Activated CD4-positive, alpha-beta T cell treated with anti-CD3 and anti-CD28 coated beads for 36 hours (primary cell): ENCODE measurements at regions not wholly inside any gene's neighbourhood (a gene's known extent, or its start where the extent isn't known, plus 50 kb on each side); places are given as distances from the start of the nearest gene placed in this dataset.

Source experiments
- ATAC-seq: fragments of 200-7000 bp; cut with Tn5 transposase; one replicate; pipeline ENCODE4 v1.10.0; 2021; ENCODE audit warnings: mild to moderate bottlenecking, moderate library complexity
- CTCF ChIA-PET: fragments of 350-600 bp; sonication (Branson Sonifier 250); formaldehyde crosslinking; loops from one replicate; lab custom pipeline; 2021; ENCODE audit warnings: antibody characterized with exemption; lab: Charles Lee
- POLR2A ChIA-PET: fragments of 350-600 bp; sonication (Branson Sonifier 250); formaldehyde crosslinking; loops from one replicate; lab custom pipeline; 2021; ENCODE audit warnings: antibody characterized with exemption, inconsistent platforms; lab: Charles Lee
- DNase-seq: peaks from one replicate; pipeline ENCODE4 v3.0.0-alpha.2; 2020
- H3K27ac Mint-ChIP-seq: one replicate; pipeline ENCODE4 v1.8.0; 2021; ENCODE audit warnings: mixed read lengths
- H3K27me3 Mint-ChIP-seq: one replicate; pipeline ENCODE4 v1.8.0; 2021; ENCODE audit warnings: mixed read lengths
- H3K36me3 Mint-ChIP-seq: one replicate; pipeline ENCODE4 v1.8.0; 2021; ENCODE audit warnings: low read depth, mixed read lengths
- H3K4me1 Mint-ChIP-seq: one replicate; pipeline ENCODE4 v1.8.0; 2021; ENCODE audit warnings: mixed read lengths
- H3K4me3 Mint-ChIP-seq: one replicate; pipeline ENCODE4 v1.8.0; 2021; ENCODE audit warnings: mild to moderate bottlenecking, moderate library complexity, mixed read lengths
- H3K9me3 Mint-ChIP-seq: one replicate; pipeline ENCODE4 v1.8.0; 2021; ENCODE audit warnings: low read depth, mixed read lengths
- intact Hi-C, 2 experiments: fragments of 100-400 bp; cut with DNase I in 1 of 2; cut with micrococcal nuclease in 1 of 2; formaldehyde crosslinking; loops; one replicate each; pipeline versions ENCODE4 v1.14.2 to v1.15.1; 2022 to 2024; cut with DNase I, micrococcal nuclease

DNA sequence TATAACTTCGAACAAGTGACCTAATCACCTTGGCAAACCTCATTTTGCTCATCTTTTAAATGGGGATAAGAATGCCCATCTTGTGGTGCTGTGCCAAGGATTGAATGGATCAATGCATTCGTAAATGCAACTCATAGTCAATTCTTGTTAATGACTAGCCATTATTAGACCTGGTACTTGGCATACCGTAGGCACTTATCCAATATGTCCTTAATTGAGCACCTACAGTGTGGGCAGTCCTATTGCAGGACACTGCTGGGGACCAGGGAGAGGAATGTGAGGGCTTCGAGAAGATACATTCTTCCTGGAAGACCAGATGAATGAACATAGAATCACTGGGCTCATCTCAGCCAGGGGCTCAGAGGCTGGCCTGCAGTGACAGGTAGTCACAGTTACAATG, 177.2 kb upstream of the TLE3 start:
- no peak for ATAC-seq
- H3K9me3 Mint-ChIP-seq: no peaks in the 10 kb centered on the region
- no peak overlapping the region for H3K4me3 Mint-ChIP-seq
- intact Hi-C loops: loop anchor here in 1 of 2 experiments (5.0 kb wide), 1 partner anchor 38 kb away; no protein-coding TSS in a partner anchor
- peaks cover 2% of the 10 kb centered on the region for H3K27me3 Mint-ChIP-seq
- H3K36me3 Mint-ChIP-seq: no peaks in the 10 kb centered on the region
- H3K4me1 Mint-ChIP-seq: peaks cover 20% of the 10 kb centered on the region
- no peak for DNase-seq
- H3K27ac Mint-ChIP-seq: no peak overlapping the region
- POLR2A ChIA-PET: no interaction called here
- CTCF ChIA-PET: interaction anchor here (0.9 kb wide), 1 partner anchor 39 kb away, joined by 3 read pairs; no protein-coding TSS in a partner anchor

DNA sequence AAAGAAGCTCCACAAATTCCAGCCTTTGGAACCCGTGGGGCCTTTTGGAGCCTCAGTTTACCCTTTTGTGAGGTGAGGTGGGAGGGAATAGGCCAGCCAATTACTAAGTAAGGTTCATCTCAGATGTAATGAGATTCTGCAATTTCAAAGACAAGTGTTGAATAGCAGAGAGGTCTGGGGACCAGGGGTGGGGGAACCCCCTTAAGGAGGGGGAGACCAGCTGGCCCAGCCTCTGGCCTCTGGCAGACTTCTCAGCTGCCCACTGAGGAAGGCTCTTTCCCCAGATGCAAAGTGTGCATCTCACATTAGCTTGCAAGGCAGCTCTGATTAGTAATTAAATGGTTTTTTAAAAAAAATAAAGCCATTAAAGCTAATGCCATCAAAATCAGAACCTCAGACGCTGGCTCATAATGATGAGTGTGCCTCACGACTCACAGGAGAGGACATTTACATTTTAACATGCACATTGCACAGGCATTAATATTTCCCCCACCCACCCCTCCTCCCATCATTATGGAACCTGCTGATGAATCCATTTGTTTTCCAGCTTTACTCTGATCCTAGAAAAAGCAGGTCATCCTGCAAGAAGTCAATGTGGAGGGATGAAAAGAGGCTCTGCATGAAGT, 176.7 kb upstream of the TLE3 start:
- Mint-ChIP-seq H3K4me3 (no peak overlapping the region), H3K36me3 (no peaks in the 10 kb centered on the region), H3K9me3 (no peaks in the 10 kb centered on the region), H3K27me3 (peaks cover 5% of the 10 kb centered on the region), H3K4me1 (peaks cover 25% of the 10 kb centered on the region), H3K27ac (no peak overlapping the region)
- ATAC-seq (no peak), DNase-seq (no peak)
- CTCF ChIA-PET: interaction anchor here (0.9 kb wide), 1 partner anchor 38 kb away, joined by 3 read pairs; no protein-coding TSS in a partner anchor
- POLR2A ChIA-PET: no interaction called here
- intact Hi-C loops: loop anchor here in 1 of 2 experiments (5.0 kb wide), 1 partner anchor 37 kb away; no protein-coding TSS in a partner anchor

DNA sequence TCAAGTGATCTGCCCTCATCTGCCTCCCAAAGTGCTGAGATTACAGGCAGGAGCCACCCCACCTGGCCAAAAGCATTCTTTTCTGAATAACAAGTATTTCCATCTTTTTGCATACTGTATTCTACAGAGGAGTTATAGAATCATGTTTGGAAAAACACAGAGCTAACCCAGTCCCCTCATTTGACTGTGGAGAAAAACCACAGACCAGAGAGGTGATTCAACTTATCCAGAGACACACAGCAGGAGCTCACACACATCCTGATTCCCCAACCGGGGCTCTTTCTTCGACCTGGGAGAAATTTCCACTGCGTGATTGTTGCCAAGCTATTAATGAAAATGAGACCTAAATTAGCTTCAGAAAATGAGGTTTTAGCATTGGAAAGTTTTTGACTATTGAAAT, 176.1 kb upstream of the TLE3 start:
- Mint-ChIP-seq H3K4me3 (no peak overlapping the region), H3K9me3 (no peaks in the 10 kb centered on the region), H3K27me3 (peaks cover 5% of the 10 kb centered on the region), H3K27ac (no peak overlapping the region), H3K36me3 (no peaks in the 10 kb centered on the region), H3K4me1 (peaks cover 25% of the 10 kb centered on the region)
- DNase-seq (no peak), ATAC-seq (no peak)
- POLR2A ChIA-PET: no interaction called here
- CTCF ChIA-PET: no interaction called here
- intact Hi-C loops: loop anchor here in 1 of 2 experiments (5.0 kb wide), 1 partner anchor 37 kb away; no protein-coding TSS in a partner anchor

DNA sequence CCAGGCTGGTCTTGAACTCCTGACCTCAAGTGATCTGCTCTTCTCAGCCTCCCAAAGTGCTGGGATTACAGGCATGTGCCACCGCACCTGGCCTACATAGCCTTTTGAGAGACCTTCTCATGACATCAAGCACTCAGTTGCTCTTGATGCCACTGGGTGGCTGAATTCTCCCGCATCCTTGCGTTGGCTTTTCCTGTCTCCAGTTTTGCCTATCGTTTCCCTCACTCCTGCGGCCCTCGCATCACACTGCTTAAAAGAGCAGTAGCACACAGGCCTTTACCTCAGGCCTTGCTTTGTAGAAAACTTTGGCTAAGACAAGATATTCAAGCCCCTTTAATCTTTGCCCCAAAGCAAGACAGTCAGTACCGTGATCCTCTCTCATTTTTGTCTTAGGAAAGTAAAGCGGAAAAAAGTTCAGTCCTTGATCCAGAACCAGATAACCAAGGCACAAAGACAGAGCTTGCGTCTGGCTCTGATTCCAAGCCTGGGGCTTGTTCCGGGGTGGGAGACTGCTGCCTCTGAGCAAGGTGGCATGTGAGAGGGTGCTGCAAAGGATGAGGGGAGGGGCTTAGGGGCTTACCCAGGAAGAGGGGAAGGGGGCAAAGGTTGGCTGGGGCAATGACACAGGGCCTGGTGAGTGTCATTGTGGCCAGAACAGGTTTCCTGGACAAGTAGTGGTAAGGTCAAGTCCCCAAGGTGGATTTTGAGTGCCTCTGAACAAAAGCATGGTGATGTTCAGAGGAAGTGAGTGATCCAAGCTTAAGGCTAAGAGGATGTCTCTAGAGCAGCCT, 175.0 kb upstream of the TLE3 start:
- intact Hi-C loops: loop anchor here in 1 of 2 experiments (5.0 kb wide), 1 partner anchor 35 kb away; no protein-coding TSS in a partner anchor

DNA sequence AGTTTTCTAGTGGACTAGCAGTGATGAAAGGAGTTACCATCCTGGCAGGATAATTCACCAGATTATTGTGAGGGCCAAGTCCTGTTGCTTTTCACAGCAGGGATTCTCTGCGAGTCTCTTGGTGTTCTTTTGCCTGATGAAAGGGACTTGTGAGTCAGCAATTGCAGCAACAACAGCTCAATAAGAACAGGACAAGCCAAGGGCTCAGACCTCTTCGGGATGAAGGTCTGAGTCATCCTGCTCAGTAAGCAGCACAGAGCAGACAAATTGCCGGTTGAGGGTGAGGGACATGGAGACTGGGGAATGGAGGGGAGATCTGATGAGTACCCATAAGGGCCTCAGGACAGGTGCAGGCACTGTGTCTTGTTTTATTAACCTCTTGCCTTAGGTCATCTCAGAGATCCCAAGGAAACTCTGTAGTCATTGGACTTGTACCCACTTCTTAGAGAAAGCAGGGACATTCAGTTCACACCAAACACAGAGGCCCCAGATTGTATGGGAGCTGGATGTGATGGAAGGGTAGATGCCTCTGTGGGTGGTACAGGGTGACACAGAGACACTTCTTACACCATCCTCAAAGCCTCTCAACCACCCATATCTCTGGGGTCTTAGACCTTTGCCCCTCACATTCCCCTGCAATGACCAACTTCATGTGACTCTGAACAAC, 173.8 kb upstream of the TLE3 start:
- ChIA-PET POLR2A (interaction anchor here (0.6 kb wide), 1 partner anchor 17 kb away, joined by 3 read pairs; no protein-coding TSS in a partner anchor), CTCF (no interaction called here)
- intact Hi-C loops: loop anchor here in 1 of 2 experiments (5.0 kb wide), 1 partner anchor 34 kb away; no protein-coding TSS in a partner anchor
- peaks cover 38% of the 10 kb centered on the region for H3K4me1 Mint-ChIP-seq
- ATAC-seq: peak; percentile 70
- no peaks in the 10 kb centered on the region for H3K36me3 Mint-ChIP-seq
- no peaks in the 10 kb centered on the region for H3K9me3 Mint-ChIP-seq
- no peak overlapping the region for H3K27ac Mint-ChIP-seq
- H3K27me3 Mint-ChIP-seq: peaks cover 14% of the 10 kb centered on the region
- H3K4me3 Mint-ChIP-seq: no peak overlapping the region
- no peak for DNase-seq

More for the DNA sequence above, 175.0 kb upstream of the TLE3 start:
- Mint-ChIP-seq H3K27me3 (peaks cover 6% of the 10 kb centered on the region), H3K36me3 (no peaks in the 10 kb centered on the region), H3K4me3 (no peak overlapping the region), H3K27ac (no peak overlapping the region), H3K4me1 (peaks cover 32% of the 10 kb centered on the region), H3K9me3 (no peaks in the 10 kb centered on the region)
- ChIA-PET CTCF (no interaction called here), POLR2A (no interaction called here)
- DNase-seq (no peak), ATAC-seq (no peak)

DNA sequence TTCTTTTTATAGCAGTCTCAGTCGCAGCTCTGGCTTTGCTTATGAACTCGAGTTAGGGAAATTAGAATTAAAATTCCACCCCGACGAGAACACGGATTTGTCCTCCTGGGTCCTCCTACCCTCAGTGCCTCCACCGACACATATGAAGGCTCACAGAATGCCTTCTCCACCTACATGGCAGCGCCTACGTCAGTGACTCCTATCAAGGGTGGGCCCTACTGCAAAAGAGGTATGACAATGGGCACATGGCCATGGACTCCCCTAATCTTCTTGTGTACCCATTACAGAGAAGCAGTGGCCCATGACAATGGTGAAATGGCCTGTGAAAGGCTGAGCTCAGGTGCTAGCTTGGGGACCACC, 173.0 kb upstream of the TLE3 start:
- Mint-ChIP-seq H3K9me3 (no peaks in the 10 kb centered on the region), H3K36me3 (no peaks in the 10 kb centered on the region), H3K4me1 (peaks cover 46% of the 10 kb centered on the region), H3K27ac (no peak overlapping the region), H3K27me3 (peaks cover 15% of the 10 kb centered on the region), H3K4me3 (no peak overlapping the region)
- POLR2A ChIA-PET: interaction anchor here (0.6 kb wide), 1 partner anchor 18 kb away, joined by 3 read pairs; no protein-coding TSS in a partner anchor
- no peak for DNase-seq
- ATAC-seq: no peak
- CTCF ChIA-PET: interaction anchor here (0.6 kb wide), 1 partner anchor 12 kb away, joined by 3 read pairs; no protein-coding TSS in a partner anchor
- intact Hi-C loops: loop anchor here in 1 of 2 experiments (5.0 kb wide), 1 partner anchor 33 kb away; no protein-coding TSS in a partner anchor

DNA sequence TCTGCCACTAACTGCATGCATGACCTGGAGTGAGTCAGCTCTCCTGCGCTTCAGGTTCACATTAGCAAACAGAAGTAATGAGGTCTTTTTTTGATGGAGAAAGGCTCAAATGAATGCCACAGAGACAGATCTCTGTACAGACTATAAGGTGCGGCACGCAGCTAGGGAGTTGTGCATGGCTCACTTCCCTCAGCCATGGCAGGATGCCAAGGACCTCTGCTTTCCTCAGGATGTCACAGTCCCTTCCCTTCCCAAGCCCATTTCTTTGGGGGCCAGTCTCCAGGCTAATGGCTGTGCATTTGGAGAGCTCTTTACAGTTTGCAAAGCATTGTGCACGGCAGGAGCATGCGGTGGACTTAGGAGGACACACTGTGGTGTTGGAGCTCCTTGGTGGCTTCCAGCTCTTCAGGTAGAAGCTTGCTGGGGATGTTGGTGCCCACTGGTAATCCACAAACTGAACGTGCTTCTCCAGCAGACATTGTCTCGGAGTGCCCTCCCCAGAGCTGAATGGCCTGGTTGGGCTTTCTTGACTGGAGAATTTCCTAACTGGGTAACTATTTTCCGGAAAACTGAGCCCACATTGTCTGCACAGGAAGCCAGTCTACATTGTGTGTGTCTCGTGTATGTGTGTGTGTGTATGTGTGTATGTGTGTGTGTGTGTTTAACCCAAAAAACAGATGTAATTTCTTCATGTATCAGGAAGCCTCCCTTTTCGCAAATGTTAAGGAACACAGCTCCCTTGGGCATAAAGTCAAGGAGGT, 172.5 kb upstream of the TLE3 start:
- H3K4me1 Mint-ChIP-seq: peaks cover 46% of the 10 kb centered on the region
- ATAC-seq: no peak
- no peaks in the 10 kb centered on the region for H3K9me3 Mint-ChIP-seq
- peaks cover 15% of the 10 kb centered on the region for H3K27me3 Mint-ChIP-seq
- intact Hi-C loops: loop anchor here in 1 of 2 experiments (5.0 to 10.0 kb wide), 2 partner anchors 33 to 515 kb away; no protein-coding TSS in a partner anchor
- DNase-seq: no peak
- H3K36me3 Mint-ChIP-seq: no peaks in the 10 kb centered on the region
- ChIA-PET CTCF (interaction anchor here (0.6 kb wide), 2 partner anchors 12 to 182 kb away, joined by 3 read pairs; no protein-coding TSS in a partner anchor), POLR2A (no interaction called here)
- H3K27ac Mint-ChIP-seq: no peak overlapping the region
- no peak overlapping the region for H3K4me3 Mint-ChIP-seq

DNA sequence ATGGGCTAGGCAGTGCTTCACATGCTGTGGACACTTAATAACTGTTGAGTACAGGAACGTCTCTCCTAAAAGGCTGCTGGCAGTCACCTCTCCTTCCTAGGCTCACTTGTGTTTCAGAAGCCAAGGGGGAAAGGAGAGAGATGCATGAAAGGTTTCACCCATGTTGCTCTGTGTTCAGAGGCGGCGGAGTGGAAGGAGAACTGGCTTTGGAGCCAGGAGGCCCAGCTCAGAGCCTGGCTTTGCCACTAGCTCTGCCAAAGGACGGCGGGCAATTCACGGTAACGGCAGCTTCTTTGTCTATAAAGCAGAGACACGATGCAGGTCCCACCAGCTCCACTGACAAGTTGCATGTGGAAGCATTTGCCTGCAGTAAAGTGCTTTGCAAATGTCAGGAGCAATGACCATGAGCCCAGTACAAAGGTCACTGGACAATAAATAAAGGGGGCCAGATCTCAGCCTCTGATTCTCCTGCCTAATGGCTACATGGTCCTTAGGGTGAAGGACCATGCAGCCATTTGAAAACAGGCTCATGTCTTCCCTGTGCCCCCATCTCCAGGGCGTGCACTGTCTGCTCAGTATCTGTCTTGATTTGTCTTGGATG, 171.7 kb upstream of the TLE3 start:
- CTCF ChIA-PET: interaction anchor here (0.6 to 1.1 kb wide), 2 partner anchors 10 to 181 kb away, joined by 3 read pairs; no protein-coding TSS in a partner anchor
- Mint-ChIP-seq H3K27me3 (peaks cover 15% of the 10 kb centered on the region), H3K4me1 (peaks cover 49% of the 10 kb centered on the region), H3K27ac (no peak overlapping the region), H3K4me3 (no peak overlapping the region), H3K9me3 (no peaks in the 10 kb centered on the region), H3K36me3 (no peaks in the 10 kb centered on the region)
- POLR2A ChIA-PET: interaction anchor here (0.8 kb wide), 1 partner anchor 142 kb away, joined by 3 read pairs; no protein-coding TSS in a partner anchor
- intact Hi-C loops: loop anchor here in 1 of 2 experiments (10.0 kb wide), 1 partner anchor 515 kb away; no protein-coding TSS in a partner anchor
- no peak for ATAC-seq
- no peak for DNase-seq

DNA sequence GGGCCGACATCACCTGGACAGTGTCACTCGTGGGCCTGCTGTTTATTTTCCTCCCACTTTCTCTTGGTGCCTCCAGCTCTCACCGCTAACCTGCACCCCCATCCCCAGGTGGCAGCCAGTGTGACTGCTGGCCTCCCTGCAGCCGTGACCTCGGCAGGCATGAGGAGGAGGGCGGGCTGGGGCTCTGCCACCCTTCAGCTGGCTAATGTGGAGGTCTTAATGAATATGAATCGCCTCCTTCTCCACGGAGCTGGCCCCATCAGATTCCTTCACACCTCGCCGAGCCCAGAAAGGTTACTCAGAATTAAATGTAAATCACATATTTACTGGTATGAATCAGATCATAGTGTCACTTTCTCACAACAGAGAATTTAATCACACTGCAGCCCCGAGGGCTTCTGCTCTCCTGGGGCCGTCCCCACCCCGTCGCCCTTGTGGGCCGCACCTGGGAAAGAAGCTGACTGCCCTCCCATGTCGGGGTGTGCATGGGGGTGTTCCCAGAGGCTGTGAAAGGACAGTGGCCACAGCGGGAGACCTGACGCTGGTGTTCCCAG, 171.1 kb upstream of the TLE3 start:
- Mint-ChIP-seq H3K27me3 (peaks cover 15% of the 10 kb centered on the region), H3K9me3 (no peaks in the 10 kb centered on the region), H3K4me1 (peaks cover 49% of the 10 kb centered on the region), H3K4me3 (no peak overlapping the region), H3K27ac (no peak overlapping the region), H3K36me3 (no peaks in the 10 kb centered on the region)
- intact Hi-C loops: loop anchor here in 1 of 2 experiments (10.0 kb wide), 1 partner anchor 514 kb away; no protein-coding TSS in a partner anchor
- ChIA-PET POLR2A (interaction anchor here (0.8 kb wide), 1 partner anchor 141 kb away, joined by 3 read pairs; no protein-coding TSS in a partner anchor), CTCF (interaction anchor here (1.1 kb wide), 1 partner anchor 10 kb away, joined by 3 read pairs; no protein-coding TSS in a partner anchor)
- peak; percentile 39 for DNase-seq
- peak; percentile 42 for ATAC-seq

DNA sequence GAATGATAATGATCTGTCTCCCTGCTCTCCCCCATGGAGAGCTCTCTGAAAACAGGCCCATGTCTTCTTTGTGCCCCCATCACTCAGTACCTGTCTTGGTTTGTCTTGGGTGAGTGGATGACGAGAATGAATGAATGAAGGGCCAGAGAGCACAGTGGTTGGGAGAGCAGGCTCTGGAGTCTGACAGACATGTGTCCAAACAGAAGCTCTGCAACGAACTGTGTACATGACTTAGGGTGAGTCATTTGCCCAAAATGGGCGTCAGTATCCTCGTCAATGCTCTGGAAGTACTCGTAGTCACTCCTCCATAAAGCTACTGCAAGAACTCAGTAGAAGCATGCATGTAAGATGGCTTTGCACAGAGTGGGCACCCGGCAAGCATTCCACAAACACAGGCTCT, 170.2 kb upstream of the TLE3 start:
- H3K27me3 Mint-ChIP-seq: peaks cover 15% of the 10 kb centered on the region
- ATAC-seq (peak; percentile 34), DNase-seq (no peak)
- no peaks in the 10 kb centered on the region for H3K9me3 Mint-ChIP-seq
- intact Hi-C loops: loop anchor here in 1 of 2 experiments (10.0 kb wide), 1 partner anchor 513 kb away; no protein-coding TSS in a partner anchor
- H3K36me3 Mint-ChIP-seq: no peaks in the 10 kb centered on the region
- H3K4me1 Mint-ChIP-seq: peaks cover 49% of the 10 kb centered on the region
- ChIA-PET POLR2A (no interaction called here), CTCF (no interaction called here)
- no peak overlapping the region for H3K27ac Mint-ChIP-seq
- H3K4me3 Mint-ChIP-seq: no peak overlapping the region
